Fibroblast of the aortic adventitia (primary cell): ENCODE measurements at regions not wholly inside any gene's neighbourhood (a gene's known extent, or its start where the extent isn't known, plus 50 kb on each side); places are given as distances from the start of the nearest gene placed in this dataset.

Experiments used
- DNase-seq: peaks from one replicate; pipeline ENCODE4 v3.0.0-alpha.2; 2010; ENCODE audit warnings: low read depth
- H3K4me3 ChIP-seq: 2 replicates; pipeline ENCODE4 v1.5.1; 2011; ENCODE audit warnings: low read depth, mild to moderate bottlenecking, control low read depth, low read length, moderate library complexity
- CTCF ChIP-seq: IDR thresholded peaks from 2 replicates; pipeline ENCODE4 v1.5.1; 2011; ENCODE audit warnings: mild to moderate bottlenecking, low read length, control low read depth, inconsistent platforms; ENCODE audit not compliant: insufficient read depth

GRCh38 chr4:126124818-126125217 lies 810.1 kb downstream of the FAT4 start:
- DNase-seq: peak; percentile 1
- H3K4me3 ChIP-seq: no peak overlapping the region
- TF ChIP-seq CTCF: no peak

DNA sequence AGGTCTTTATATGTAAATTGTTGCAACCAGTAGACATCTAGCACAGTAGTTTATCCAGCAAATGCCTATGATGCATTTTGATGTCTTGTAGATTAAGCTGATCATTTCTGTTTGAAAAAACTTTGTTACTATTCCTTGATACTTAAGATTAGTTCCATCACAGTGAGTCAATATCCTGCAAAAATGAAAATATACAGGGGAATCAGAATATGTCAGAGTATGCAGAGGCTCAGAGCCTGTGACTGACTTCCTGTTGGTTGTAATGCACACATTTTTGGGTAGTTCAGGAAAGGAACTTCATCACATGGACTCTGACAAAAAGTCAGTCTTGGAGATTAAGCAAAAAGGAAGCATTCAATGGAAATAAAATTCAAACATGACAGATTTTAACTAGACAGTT lies 815.5 kb downstream of the FAT4 start:
- no peak overlapping the region for H3K4me3 ChIP-seq
- no peak for DNase-seq
- TF ChIP-seq CTCF: no peak

- no peak for TF ChIP-seq CTCF
- H3K4me3 ChIP-seq: no peak overlapping the region
- DNase-seq: no peak
These were observed 822.4 kb downstream of the FAT4 start for GRCh38 chr4:126136922-126137781.

DNA sequence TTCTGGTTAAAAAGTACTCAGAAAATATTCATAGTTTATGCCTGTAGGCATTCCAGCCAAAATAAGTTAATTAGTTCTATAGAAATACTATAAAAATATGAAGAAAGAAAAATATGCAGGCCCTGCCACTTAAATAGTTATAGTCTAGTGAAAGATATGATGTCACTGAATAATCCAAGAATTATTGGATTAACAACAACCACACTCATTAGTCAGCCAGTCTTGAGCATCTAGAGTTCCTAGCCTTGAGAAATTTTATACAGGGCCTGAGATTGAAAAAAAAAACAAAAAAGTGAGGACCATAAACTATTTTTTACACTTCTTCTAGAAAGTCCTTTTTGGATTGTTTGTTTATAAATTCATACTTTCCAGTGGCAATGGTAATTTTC lies 823.0 kb downstream of the FAT4 start:
- no peak overlapping the region for H3K4me3 ChIP-seq
- TF ChIP-seq CTCF: no peak
- DNase-seq: no peak

DNA sequence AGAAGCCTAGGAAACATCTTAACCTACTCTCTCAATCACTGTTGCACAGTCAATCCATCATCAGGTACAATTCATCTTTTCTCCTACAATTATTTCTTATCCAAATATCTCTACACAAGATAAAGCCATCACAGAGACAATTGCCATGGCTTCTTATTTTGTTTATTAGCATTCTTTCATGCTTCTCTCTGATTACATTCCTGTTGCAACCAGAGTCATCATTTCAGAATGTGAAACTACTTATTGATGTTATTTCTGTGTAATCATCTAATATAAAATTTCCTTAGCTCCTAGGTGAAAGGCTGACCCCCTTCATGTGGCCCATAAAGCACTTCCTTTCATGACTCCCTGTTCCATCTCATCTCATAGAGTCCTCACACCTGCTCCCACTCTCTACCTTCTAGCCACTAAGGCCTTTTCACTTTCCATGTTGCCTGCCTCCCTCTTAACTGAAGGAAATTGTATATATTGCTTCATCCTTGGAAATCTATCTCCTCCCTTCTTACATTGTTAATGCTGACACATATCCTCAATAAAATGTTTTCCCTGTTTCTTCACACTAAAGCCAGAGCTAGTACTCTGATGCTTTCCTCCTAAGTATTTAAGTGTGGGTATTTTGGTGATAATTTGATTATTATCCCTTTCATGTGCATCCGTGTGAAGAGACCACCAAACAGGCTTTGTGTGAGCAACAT lies 829.9 kb downstream of the FAT4 start:
- DNase-seq: no peak
- no peak for TF ChIP-seq CTCF

GRCh38 chr4:126168484-126168883 lies 853.7 kb downstream of the FAT4 start:
- no peak overlapping the region for H3K4me3 ChIP-seq
- TF ChIP-seq CTCF: no peak
- no peak for DNase-seq

More for the DNA sequence above, 829.9 kb downstream of the FAT4 start:
- H3K4me3 ChIP-seq: no peak overlapping the region
